Lower lobe of right lung (tissue), 2 donors: ENCODE measurements at regions not wholly inside any gene's neighbourhood (a gene's known extent, or its start where the extent isn't known, plus 50 kb on each side); places are given as distances from the start of the nearest gene placed in this dataset.

Experiments
- ATAC-seq, 2 donors: fragments of 200-7000 bp; cut with Tn5 transposase; one replicate each; pipeline ENCODE4 v1.9.1; 2020 to 2022; ENCODE audit warnings: mild to moderate bottlenecking in 2 of 2, moderate library complexity in 2 of 2
- DNase-seq: peaks from one replicate; pipeline ENCODE4 v3.0.0-alpha.2; 2020
- H3K27ac ChIP-seq: fragments of 200-600 bp; one replicate; pipeline ENCODE4 v1.8.0; 2022
- H3K27me3 ChIP-seq: fragments of 200-600 bp; one replicate; pipeline ENCODE4 v1.8.0; 2022; ENCODE audit warnings: low read depth
- H3K36me3 ChIP-seq: fragments of 200-600 bp; one replicate; pipeline ENCODE4 v1.8.0; 2022; ENCODE audit warnings: mild to moderate bottlenecking
- H3K4me1 ChIP-seq: fragments of 200-600 bp; one replicate; pipeline ENCODE4 v1.8.0; 2022
- H3K4me3 ChIP-seq: fragments of 200-600 bp; one replicate; pipeline ENCODE4 v1.8.0; 2022; ENCODE audit warnings: mild to moderate bottlenecking
- H3K9me3 ChIP-seq: fragments of 200-600 bp; one replicate; pipeline ENCODE4 v1.8.0; 2022
- intact Hi-C: fragments of 100-400 bp; cut with DNase I; formaldehyde crosslinking; loops from one replicate; pipeline ENCODE4 v1.11.0; 2022
- TF ChIP-seq, protein P1 (sequence below): fragments of 200-600 bp; IDR thresholded peaks from one replicate; pipeline ENCODE4 v1.8.0; 2022; ENCODE audit warnings: antibody characterized with exemption, mild to moderate bottlenecking
- donor health status: DM: no; HTN: yes; CAD: no; lungs with severe emphysema.

DNA sequence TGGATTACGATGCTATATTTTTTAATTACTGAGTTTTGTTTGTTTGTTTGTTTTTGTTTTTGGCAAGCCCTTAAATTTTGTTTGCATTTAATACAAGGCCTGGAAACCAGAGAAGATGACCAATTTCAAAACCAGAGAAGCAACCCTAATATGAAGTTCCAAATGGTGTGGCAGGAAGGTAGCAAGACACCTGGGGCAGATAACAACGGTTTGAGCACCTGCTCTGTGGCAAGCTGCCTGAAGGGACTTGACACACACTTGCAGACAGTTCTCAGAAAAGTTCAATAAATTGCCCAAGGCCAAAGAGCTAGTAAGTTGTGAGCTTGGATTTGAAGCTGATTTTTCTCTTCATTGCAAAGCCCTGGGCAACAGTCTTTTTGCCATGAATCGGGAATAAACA, 151.2 kb upstream of the UBE2E1 start:
- DNase-seq (no peak), ATAC-seq (no peak)
- Histone ChIP-seq H3K9me3 (no peaks in the 10 kb centered on the region), H3K4me1 (peaks cover 5% of the 10 kb centered on the region), H3K27ac (no peak overlapping the region), H3K27me3 (no peaks in the 10 kb centered on the region), H3K36me3 (no peaks in the 10 kb centered on the region), H3K4me3 (no peak overlapping the region)
- TF ChIP-seq, protein P1, sequence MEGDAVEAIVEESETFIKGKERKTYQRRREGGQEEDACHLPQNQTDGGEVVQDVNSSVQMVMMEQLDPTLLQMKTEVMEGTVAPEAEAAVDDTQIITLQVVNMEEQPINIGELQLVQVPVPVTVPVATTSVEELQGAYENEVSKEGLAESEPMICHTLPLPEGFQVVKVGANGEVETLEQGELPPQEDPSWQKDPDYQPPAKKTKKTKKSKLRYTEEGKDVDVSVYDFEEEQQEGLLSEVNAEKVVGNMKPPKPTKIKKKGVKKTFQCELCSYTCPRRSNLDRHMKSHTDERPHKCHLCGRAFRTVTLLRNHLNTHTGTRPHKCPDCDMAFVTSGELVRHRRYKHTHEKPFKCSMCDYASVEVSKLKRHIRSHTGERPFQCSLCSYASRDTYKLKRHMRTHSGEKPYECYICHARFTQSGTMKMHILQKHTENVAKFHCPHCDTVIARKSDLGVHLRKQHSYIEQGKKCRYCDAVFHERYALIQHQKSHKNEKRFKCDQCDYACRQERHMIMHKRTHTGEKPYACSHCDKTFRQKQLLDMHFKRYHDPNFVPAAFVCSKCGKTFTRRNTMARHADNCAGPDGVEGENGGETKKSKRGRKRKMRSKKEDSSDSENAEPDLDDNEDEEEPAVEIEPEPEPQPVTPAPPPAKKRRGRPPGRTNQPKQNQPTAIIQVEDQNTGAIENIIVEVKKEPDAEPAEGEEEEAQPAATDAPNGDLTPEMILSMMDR, result no peak
- intact Hi-C loops, result no loop called here

DNA sequence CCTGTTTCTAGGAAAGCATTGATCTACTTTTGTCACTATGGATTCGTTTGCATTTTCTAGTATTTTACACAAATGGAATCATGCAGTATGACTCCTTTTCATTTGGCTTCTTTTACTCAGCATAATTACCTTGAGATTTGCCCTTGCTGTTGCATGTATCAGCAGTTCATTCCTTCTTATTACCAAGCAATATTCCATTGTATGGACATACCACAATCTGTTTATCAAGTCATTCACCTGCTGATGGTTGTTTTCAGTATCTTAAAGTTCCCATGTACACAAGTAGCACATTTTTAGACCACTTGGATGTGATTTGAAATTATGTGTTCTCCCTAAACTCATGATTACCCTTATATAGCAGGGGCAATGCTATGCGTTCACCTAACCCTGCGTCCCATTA, 150.0 kb upstream of the UBE2E1 start:
- intact Hi-C loops, result no loop called here
- no peak overlapping the region for H3K27ac ChIP-seq

DNA sequence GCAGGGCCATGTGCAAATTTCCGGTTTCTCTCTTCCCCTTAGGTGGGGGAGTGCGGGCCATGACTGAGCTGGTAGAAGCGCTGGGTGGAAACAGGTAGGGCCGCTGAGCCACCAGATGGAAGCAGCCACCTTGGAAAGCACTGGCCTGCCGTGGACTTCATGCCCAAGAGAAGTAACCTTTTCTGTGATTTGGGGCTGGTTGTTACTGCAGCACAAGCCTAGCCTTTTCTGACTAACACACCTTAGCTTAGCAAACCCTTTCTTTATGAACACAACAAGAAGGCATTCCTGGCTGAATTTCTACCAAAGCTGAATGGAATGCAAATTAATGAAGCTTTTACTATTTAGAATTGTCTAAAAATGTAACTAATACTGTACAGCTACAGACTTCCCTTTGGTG, 149.6 kb upstream of the UBE2E1 start:
- Histone ChIP-seq H3K9me3 (no peaks in the 10 kb centered on the region), H3K36me3 (no peaks in the 10 kb centered on the region), H3K27ac (no peak overlapping the region), H3K27me3 (no peaks in the 10 kb centered on the region), H3K4me3 (no peak overlapping the region), H3K4me1 (no peaks in the 10 kb centered on the region)
- DNase-seq (no peak), ATAC-seq (no peak)
- TF ChIP-seq, protein P1, result no peak
- intact Hi-C loops, result no loop called here

More for the DNA sequence above, 150.0 kb upstream of the UBE2E1 start:
- H3K4me1 ChIP-seq, result peaks cover 2% of the 10 kb centered on the region
- H3K27me3 ChIP-seq, result no peaks in the 10 kb centered on the region
- DNase-seq (no peak), ATAC-seq (no peak)
- no peaks in the 10 kb centered on the region for H3K36me3 ChIP-seq
- no peak overlapping the region for H3K4me3 ChIP-seq
- TF ChIP-seq, protein P1, result no peak
- no peaks in the 10 kb centered on the region for H3K9me3 ChIP-seq

DNA sequence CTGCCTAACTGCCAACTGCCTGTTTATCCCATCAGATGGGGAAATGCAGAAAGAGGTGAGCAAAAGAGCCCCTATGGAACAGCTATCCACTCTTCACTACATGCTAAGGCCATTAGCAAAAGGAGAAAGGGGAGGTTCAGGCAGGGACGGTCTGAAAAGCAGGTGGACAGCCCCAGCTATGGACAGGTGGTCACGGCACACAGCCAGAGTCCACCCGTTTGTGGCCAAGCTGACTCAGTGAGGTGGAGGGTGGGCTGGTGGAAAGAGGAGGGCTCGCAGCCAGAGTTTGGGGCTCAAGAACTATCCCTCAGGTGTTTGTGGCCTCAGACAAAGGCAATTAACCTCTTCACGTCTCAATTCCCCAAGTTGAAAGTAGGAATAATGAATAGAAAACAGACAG, 148.9 kb upstream of the UBE2E1 start:
- no peak for ATAC-seq
- TF ChIP-seq, protein P1, result no peak
- intact Hi-C loops, result no loop called here
- Histone ChIP-seq H3K9me3 (no peaks in the 10 kb centered on the region), H3K27me3 (no peaks in the 10 kb centered on the region), H3K4me3 (no peak overlapping the region), H3K36me3 (no peaks in the 10 kb centered on the region), H3K4me1 (no peaks in the 10 kb centered on the region), H3K27ac (no peak overlapping the region)
- DNase-seq, result no peak

DNA sequence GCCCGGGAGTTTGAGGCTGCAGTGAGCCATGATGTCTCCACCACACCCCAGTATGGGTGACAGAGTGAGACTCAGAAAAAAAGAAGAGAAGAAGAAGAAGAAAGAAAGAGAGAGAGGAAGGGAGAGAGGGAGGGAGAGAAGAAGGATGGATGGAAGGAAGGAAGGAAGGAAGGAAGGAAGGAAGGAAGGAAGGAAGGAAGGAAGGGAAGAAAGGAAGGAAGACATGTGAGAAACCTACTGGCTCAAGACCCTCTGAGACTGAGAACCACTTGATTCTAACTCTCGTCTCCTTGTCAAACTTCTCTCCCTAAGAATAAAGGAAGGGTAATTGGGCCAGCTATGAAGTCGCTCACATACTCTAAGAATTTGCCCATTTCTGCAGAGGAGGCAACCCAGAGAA, 148.1 kb upstream of the UBE2E1 start:
- intact Hi-C loops, result no loop called here
- H3K4me3 ChIP-seq, result no peak overlapping the region
- ATAC-seq, result no peak
- TF ChIP-seq, protein P1, result no peak
- no peak overlapping the region for H3K27ac ChIP-seq
- no peaks in the 10 kb centered on the region for H3K9me3 ChIP-seq
- H3K4me1 ChIP-seq, result no peaks in the 10 kb centered on the region
- no peak for DNase-seq
- no peaks in the 10 kb centered on the region for H3K36me3 ChIP-seq
- H3K27me3 ChIP-seq, result no peaks in the 10 kb centered on the region

DNA sequence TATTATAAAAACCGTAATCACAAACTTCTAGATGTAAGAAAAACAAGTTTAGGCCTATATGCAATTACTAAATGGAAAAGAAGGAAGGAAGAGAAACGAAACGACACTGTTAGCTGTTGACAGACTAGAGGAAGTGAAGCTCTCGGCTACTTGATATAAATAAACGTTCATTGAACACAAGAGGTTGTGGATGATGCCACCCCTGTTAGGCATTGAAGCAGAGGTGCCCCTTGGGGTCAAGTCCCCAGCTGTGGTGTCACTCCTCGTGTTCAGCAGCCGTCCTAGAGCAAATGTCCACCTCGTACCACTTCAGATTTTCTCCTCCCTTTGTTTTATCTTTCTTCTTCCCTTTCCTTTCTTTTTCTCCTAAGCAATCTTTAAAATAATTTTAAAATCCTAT, 146.5 kb upstream of the UBE2E1 start:
- H3K4me3 ChIP-seq, result no peak overlapping the region
- no peaks in the 10 kb centered on the region for H3K4me1 ChIP-seq
- no peaks in the 10 kb centered on the region for H3K36me3 ChIP-seq
- DNase-seq, result no peak
- TF ChIP-seq, protein P1, result no peak
- intact Hi-C loops, result no loop called here
- H3K9me3 ChIP-seq, result no peaks in the 10 kb centered on the region
- H3K27me3 ChIP-seq, result no peaks in the 10 kb centered on the region
- no peak overlapping the region for H3K27ac ChIP-seq
- no peak for ATAC-seq
